ENCODE measurements at regions not wholly inside any gene's neighbourhood (a gene's known extent, or its start where the extent isn't known, plus 50 kb on each side); places are given as distances from the start of the nearest gene placed in this dataset.
A peak's percentile ranks its signal among the peaks of the same experiment; 100 is the strongest.

DNA sequence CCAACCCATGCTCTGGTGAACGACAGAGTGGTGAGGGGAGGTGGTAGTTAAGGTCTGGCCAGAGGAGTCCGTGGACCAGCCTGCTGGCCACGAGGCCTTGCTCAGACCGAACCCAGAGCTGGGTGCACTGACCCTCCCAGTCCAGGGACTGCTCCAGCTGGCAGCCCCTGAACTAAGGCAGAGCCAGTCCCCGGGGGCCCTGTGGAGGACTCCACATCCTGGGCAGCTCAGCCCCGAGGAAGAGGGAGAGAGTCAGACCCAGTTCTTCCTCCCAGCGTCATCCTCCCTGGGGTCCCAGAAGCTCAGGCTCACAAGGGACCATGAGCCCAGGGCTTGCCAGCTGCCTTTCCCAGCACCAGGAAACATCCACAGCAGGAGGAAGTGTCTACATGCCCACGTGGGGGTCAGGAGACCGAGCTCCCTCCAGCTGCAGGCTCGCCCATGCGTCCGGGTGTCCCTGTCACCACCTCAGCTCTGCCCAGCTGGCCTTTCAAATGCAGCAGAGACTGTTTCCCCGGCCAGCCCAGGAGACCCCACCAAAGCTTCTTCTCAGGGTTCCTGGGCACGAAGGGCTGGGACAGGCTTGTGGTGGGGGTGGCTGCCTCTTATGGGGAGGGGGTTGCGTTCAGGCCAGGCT, 194.4 kb downstream of the KIF26A start:
- intact Hi-C loops (cut with DNase I; ENCODE audit: low total_unique reads): no loop called here
- no peaks in the 10 kb centered on the region for H3K36me3 ChIP-seq
- peak in 1 of 2 donors; percentile 38 for DNase-seq
- H3K4me3 ChIP-seq: no peak overlapping the region
- no peaks in the 10 kb centered on the region for H3K4me1 ChIP-seq
- H3K9me3 ChIP-seq: peaks cover 0 to 18% (median 15%) of the 10 kb centered on the region in 3 donors
- H3K27me3 ChIP-seq: peaks cover 0 to 21% of the 10 kb centered on the region in 2 donors
- no peak overlapping the region for H3K27ac ChIP-seq
- TF ChIP-seq, protein P1, sequence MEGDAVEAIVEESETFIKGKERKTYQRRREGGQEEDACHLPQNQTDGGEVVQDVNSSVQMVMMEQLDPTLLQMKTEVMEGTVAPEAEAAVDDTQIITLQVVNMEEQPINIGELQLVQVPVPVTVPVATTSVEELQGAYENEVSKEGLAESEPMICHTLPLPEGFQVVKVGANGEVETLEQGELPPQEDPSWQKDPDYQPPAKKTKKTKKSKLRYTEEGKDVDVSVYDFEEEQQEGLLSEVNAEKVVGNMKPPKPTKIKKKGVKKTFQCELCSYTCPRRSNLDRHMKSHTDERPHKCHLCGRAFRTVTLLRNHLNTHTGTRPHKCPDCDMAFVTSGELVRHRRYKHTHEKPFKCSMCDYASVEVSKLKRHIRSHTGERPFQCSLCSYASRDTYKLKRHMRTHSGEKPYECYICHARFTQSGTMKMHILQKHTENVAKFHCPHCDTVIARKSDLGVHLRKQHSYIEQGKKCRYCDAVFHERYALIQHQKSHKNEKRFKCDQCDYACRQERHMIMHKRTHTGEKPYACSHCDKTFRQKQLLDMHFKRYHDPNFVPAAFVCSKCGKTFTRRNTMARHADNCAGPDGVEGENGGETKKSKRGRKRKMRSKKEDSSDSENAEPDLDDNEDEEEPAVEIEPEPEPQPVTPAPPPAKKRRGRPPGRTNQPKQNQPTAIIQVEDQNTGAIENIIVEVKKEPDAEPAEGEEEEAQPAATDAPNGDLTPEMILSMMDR (IDR thresholded peaks at IDR 0.05): no peak

DNA sequence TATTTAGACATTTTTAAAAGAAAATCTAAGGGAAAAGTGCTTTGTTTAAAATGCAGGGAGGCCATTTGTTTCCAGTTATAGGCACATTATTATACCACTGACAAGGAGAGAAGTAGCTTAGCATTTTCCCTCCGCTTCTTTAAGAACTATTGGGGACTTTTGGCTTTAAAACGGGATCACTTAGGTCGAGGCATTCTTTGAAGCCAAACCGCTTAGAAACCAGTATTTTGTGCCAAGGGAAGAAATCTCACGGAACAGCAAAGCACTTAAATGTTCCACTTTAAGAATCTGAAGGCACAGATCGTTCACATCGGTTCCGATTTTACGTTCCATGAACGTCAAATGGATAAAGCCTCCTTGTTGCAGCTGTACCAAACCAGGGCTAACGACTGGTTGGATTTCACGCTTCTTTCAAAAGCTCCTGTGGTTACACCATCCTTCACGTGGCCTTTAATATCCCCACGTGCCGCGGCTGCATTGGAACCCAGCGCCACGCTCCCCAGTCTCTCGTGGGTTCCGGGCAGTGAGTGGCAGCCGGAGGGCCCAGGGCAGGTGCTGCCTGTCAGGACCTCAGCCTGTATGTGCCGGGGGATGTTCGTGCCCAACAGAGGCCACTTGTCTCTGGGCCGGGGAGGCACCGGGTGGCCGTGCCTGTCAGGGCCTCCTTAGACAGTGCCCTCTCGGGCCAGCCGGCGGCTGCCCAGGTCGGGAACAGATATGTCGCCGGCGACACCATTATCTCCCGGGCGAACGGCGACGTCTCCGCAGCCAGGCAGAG, 195.4 kb downstream of the KIF26A start:
- intact Hi-C loops (cut with DNase I; ENCODE audit: low total_unique reads): no loop called here
- Histone ChIP-seq H3K9me3 (peaks cover 4 to 24% (median 15%) of the 10 kb centered on the region in 3 donors), H3K36me3 (no peaks in the 10 kb centered on the region), H3K27me3 (peaks cover 0 to 21% of the 10 kb centered on the region in 2 donors), H3K4me1 (no peaks in the 10 kb centered on the region), H3K27ac (no peak overlapping the region), H3K4me3 (no peak overlapping the region)
- no peak for DNase-seq
- TF ChIP-seq, protein P1 (IDR thresholded peaks at IDR 0.05): no peak

DNA sequence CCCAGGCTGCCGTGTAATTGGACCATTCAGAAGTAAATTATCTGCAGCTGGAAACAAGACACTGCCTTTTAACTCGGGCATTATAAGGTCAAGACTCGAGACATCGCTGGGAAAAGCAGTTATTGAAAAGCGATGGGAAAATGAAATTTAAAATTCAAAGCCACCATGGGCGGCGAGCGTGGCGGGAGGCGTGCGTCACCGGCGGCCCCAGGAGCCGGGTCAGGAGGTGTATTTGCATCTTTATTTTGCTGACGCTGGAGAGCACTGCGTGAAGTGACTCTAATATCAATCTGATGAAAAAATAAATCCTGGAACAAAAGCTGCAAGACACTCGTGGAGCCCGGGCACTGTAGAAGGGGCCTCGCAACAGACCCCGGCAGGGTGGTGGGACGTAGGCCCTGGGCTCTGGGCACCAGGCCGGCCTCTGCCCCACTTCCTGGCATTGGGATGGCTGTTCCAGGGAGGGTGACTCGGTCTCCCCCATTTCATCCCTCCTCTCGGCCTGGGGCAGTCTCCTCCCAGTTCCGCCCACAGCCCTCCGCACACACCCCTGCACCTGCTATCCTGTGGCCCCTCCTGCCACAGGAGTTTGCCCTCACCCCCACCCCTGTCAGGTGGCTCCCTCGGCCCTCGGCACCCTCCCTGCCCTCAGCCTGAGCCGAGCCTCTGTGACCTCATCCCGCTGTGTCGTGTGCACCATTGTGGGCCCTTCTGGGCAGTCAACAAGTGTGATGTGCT, 196.2 kb downstream of the KIF26A start:
- Histone ChIP-seq H3K27me3 (peaks cover 0 to 21% of the 10 kb centered on the region in 2 donors), H3K9me3 (peaks cover 4 to 24% (median 13%) of the 10 kb centered on the region in 3 donors), H3K4me1 (no peaks in the 10 kb centered on the region), H3K4me3 (no peak overlapping the region), H3K36me3 (no peaks in the 10 kb centered on the region), H3K27ac (no peak overlapping the region)
- intact Hi-C loops (cut with DNase I; ENCODE audit: low total_unique reads): no loop called here
- TF ChIP-seq, protein P1 (IDR thresholded peaks at IDR 0.05): no peak
- DNase-seq: no peak

DNA sequence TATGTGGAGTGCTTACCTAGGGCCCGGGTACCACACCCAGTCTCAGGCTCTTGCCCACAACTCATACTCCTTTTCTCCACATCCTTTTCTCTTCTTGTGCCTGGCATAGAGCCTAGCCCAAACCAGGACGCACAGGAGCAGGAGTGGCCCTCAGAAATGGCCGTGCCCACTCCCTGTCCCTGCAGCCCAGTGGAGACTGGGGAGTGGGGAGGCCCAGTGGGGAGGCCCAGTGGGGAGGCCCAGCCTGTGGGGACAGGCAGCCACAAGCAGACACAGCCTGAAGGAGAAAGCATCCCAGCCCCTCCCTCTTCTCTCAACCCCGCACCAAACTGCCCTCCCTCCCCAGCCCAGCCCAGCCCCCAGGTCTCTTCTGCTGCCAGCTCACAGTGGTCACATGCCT, 196.8 kb downstream of the KIF26A start:
- intact Hi-C loops (cut with DNase I; ENCODE audit: low total_unique reads): no loop called here
- Histone ChIP-seq H3K36me3 (no peaks in the 10 kb centered on the region), H3K9me3 (peaks cover 4 to 24% (median 7%) of the 10 kb centered on the region in 3 donors), H3K27me3 (peaks cover 0 to 21% of the 10 kb centered on the region in 2 donors), H3K4me1 (no peaks in the 10 kb centered on the region), H3K27ac (no peak overlapping the region), H3K4me3 (no peak overlapping the region)
- TF ChIP-seq, protein P1 (IDR thresholded peaks at IDR 0.05): no peak
- DNase-seq: no peak

DNA sequence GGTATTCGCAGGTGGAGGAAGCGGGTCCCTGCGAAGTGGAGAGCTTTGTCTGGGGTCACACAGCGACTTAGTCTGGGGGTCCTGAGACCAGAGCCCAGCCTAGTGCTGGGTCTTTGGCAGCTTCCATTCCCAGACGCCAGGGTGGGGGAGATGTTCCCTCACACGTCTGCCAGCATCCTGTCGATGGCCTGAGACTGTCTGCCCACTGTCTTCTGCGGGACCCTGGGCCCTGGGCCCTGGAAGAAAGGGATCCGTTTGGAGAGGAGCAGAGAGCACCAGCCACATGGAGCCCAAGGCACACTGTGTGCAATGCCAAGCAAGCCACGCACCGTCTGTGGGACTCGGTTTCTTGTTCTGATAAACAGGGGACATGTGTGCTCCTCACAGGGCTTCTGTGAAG, 197.2 kb downstream of the KIF26A start:
- TF ChIP-seq, protein P1 (IDR thresholded peaks at IDR 0.05): no peak
- intact Hi-C loops (cut with DNase I; ENCODE audit: low total_unique reads): no loop called here
- H3K9me3 ChIP-seq: peaks cover 3 to 24% (median 4%) of the 10 kb centered on the region in 3 donors
- DNase-seq: peak in 1 of 2 donors; percentile 60
- no peaks in the 10 kb centered on the region for H3K4me1 ChIP-seq
- H3K27ac ChIP-seq: no peak overlapping the region
- no peaks in the 10 kb centered on the region for H3K36me3 ChIP-seq
- H3K27me3 ChIP-seq: peaks cover 0 to 21% of the 10 kb centered on the region in 2 donors
- H3K4me3 ChIP-seq: no peak overlapping the region

All from tibial artery (tissue), 4 donors.